CD14-positive monocyte (primary cell): ENCODE measurements at regions not wholly inside any gene's neighbourhood (a gene's known extent, or its start where the extent isn't known, plus 50 kb on each side); places are given as distances from the start of the nearest gene placed in this dataset.

Experiments
- DNase-seq, 3 donors: peaks; one replicate each; pipeline ENCODE4 v3.0.0-alpha.2; 2011 to 2022
- H2AFZ ChIP-seq: 2 replicates; pipeline ENCODE4 v1.6.0; 2012; ENCODE audit warnings: mild to moderate bottlenecking, low read depth, low read length, inconsistent platforms; ENCODE audit not compliant: insufficient read depth, poor library complexity, severe bottlenecking
- H3K27ac ChIP-seq, 2 donors: 1 replicate in 1 of 2; 2 replicates in 1 of 2; pipeline ENCODE4 v1.5.1; 2012 to 2013; ENCODE audit warnings: low read length in 2 of 2, control low read depth in 1 of 2, inconsistent platforms in 1 of 2, low read depth in 1 of 2, mild to moderate bottlenecking in 1 of 2
- H3K27me3 ChIP-seq, 2 donors: one replicate each; pipeline versions ENCODE4 v1.6.0 to v1.6.1; 2011 to 2013; ENCODE audit warnings: low read length in 2 of 2; ENCODE audit not compliant: control insufficient read depth in 2 of 2, insufficient read depth in 2 of 2
- H3K36me3 ChIP-seq, 2 donors: replicated peaks in 1 of 2; 1 replicate in 1 of 2; 2 replicates in 1 of 2; pipeline versions ENCODE4 v1.5.1 to v1.6.1; 2012 to 2013; ENCODE audit warnings: low read length in 2 of 2, control low read depth in 1 of 2, inconsistent platforms in 1 of 2, mild to moderate bottlenecking in 1 of 2; ENCODE audit not compliant: insufficient read depth in 2 of 2, control insufficient read depth in 1 of 2
- H3K4me1 ChIP-seq, 2 donors: 1 replicate in 1 of 2; 2 replicates in 1 of 2; pipeline versions ENCODE4 v1.5.1 to v1.6.1; 2012 to 2013; ENCODE audit warnings: low read length in 2 of 2, control low read depth in 1 of 2, inconsistent platforms in 1 of 2, mild to moderate bottlenecking in 1 of 2, moderate library complexity in 1 of 2; ENCODE audit not compliant: insufficient read depth in 2 of 2, control insufficient read depth in 1 of 2
- H3K4me2 ChIP-seq: replicated peaks from 2 replicates; pipeline ENCODE3; 2012; ENCODE audit warnings: low read length, moderate library complexity, mild to moderate bottlenecking; ENCODE audit not compliant: poor library complexity, severe bottlenecking; ENCODE audit errors: extremely low read depth
- H3K4me3 ChIP-seq, 3 experiments: fragments of 200-600 bp in 1 of 3; sonication (generic) in 1 of 3; replicated peaks in 1 of 3; 1 replicate in 2 of 3; 2 replicates in 1 of 3; pipeline ENCODE4 v1.5.1; 2011 to 2013; ENCODE audit warnings: low read length in 3 of 3, mild to moderate bottlenecking in 3 of 3, control low read depth in 2 of 3, low read depth in 2 of 3, inconsistent platforms in 1 of 3, moderate library complexity in 1 of 3
- H3K79me2 ChIP-seq: 2 replicates; pipeline ENCODE4 v1.6.0; 2012; ENCODE audit warnings: mild to moderate bottlenecking, control low read depth, inconsistent platforms, low read length, moderate library complexity; ENCODE audit not compliant: insufficient read depth
- H3K9ac ChIP-seq: 2 replicates; pipeline ENCODE4 v1.6.0; 2017; ENCODE audit warnings: low read length, mild to moderate bottlenecking; ENCODE audit not compliant: insufficient read depth, poor library complexity, severe bottlenecking
- H3K9me3 ChIP-seq, 2 donors: replicated peaks in 1 of 2; 1 replicate in 1 of 2; 2 replicates in 1 of 2; pipeline versions ENCODE4 v1.5.1 to v1.6.1; 2012 to 2013; ENCODE audit warnings: low read length in 2 of 2, control low read depth in 1 of 2; ENCODE audit not compliant: control insufficient read depth in 1 of 2, insufficient read depth in 1 of 2
- H4K20me1 ChIP-seq: 2 replicates; pipeline ENCODE4 v1.6.0; 2012; ENCODE audit warnings: mild to moderate bottlenecking, low read length, control low read depth, moderate library complexity; ENCODE audit not compliant: insufficient read depth
- H3K27ac Mint-ChIP-seq, 7 donors: one replicate each; pipeline ENCODE4 v1.8.0; 2020; ENCODE audit warnings: mild to moderate bottlenecking in 7 of 7, mixed read lengths in 7 of 7, moderate library complexity in 6 of 7, inconsistent platforms in 2 of 7
- H3K27me3 Mint-ChIP-seq, 3 donors: one replicate each; pipeline ENCODE4 v1.8.0; 2021 to 2022; ENCODE audit warnings: low read depth in 3 of 3, mild to moderate bottlenecking in 3 of 3, mixed read lengths in 3 of 3, moderate library complexity in 3 of 3, inconsistent platforms in 1 of 3
- H3K36me3 Mint-ChIP-seq, 2 donors: one replicate each; pipeline ENCODE4 v1.8.0; 2020; ENCODE audit warnings: mixed read lengths in 2 of 2, inconsistent platforms in 1 of 2, mild to moderate bottlenecking in 1 of 2
- H3K4me1 Mint-ChIP-seq: one replicate; pipeline ENCODE4 v1.8.0; 2020; ENCODE audit warnings: mild to moderate bottlenecking, mixed read lengths
- H3K4me3 Mint-ChIP-seq, 2 donors: one replicate each; pipeline ENCODE4 v1.8.0; 2020; ENCODE audit warnings: mild to moderate bottlenecking in 2 of 2, mixed read lengths in 2 of 2, moderate library complexity in 1 of 2
- H3K9me3 Mint-ChIP-seq, 7 donors: one replicate each; pipeline ENCODE4 v1.8.0; 2020 to 2022; ENCODE audit warnings: mixed read lengths in 7 of 7, mild to moderate bottlenecking in 6 of 7, moderate library complexity in 6 of 7, inconsistent platforms in 2 of 7
- WGBS: methylation state at CpG from one replicate; pipeline ENCODE4 v1.1.5; 2013; ENCODE audit warnings: missing lambda C conversion rate; ENCODE audit not compliant: insufficient coverage; 5-methylcytosine and 5-hydroxymethylcytosine counted together
- intact Hi-C, 2 donors: fragments of 100-400 bp; cut with micrococcal nuclease; formaldehyde crosslinking; loops; one replicate each; pipeline versions ENCODE4 v1.15.0 to v1.15.1; 2023
- TF ChIP-seq, protein P1 (sequence below): fragments of 200-600 bp; IDR thresholded peaks from one replicate; pipeline ENCODE4 v1.8.0; 2022; ENCODE audit warnings: antibody characterized with exemption, mild to moderate bottlenecking

DNA sequence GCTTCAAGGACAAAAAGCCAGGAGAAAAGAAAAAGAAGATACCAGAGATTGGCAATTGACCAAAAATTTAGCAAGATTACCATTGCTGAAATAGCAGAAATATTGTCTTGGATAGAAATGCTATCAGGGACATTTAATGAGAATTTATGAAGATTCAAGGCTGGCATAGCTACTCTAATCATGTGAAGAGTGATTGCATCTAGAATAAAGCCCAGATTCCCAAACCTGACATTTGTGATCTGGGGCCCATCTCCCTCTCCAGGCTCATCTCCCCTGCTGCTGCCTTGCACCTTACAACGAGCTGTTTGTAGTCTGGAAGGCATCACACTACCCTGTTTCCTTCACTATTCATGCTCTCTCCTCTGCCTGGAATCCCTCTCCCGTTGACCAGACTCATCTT is 114.5 kb downstream of the C9orf152 start:
- Mint-ChIP-seq H3K27me3 (peaks cover 0 to 2% (median 0%) of the 10 kb centered on the region in 3 donors), H3K9me3 (peaks cover 0 to 1% (median 0%) of the 10 kb centered on the region in 7 donors), H3K4me3 (no peak overlapping the region), H3K4me1 (peaks cover 19% of the 10 kb centered on the region), H3K36me3 (no peaks in the 10 kb centered on the region), H3K27ac (no peak overlapping the region)
- Histone ChIP-seq H3K9ac (no peak overlapping the region), H3K27me3 (no peaks in the 10 kb centered on the region), H3K9me3 (no peaks in the 10 kb centered on the region), H3K4me1 (peaks cover 13 to 21% of the 10 kb centered on the region in 2 donors), H3K36me3 (no peaks in the 10 kb centered on the region), H2AFZ (no peak overlapping the region), H3K4me3 (no peak overlapping the region), H3K27ac (no peak overlapping the region), H3K4me2 (no peak overlapping the region), H3K79me2 (peaks cover 70% of the 10 kb centered on the region), H4K20me1 (no peaks in the 10 kb centered on the region)
- intact Hi-C loops, result no loop called here
- TF ChIP-seq, protein P1, sequence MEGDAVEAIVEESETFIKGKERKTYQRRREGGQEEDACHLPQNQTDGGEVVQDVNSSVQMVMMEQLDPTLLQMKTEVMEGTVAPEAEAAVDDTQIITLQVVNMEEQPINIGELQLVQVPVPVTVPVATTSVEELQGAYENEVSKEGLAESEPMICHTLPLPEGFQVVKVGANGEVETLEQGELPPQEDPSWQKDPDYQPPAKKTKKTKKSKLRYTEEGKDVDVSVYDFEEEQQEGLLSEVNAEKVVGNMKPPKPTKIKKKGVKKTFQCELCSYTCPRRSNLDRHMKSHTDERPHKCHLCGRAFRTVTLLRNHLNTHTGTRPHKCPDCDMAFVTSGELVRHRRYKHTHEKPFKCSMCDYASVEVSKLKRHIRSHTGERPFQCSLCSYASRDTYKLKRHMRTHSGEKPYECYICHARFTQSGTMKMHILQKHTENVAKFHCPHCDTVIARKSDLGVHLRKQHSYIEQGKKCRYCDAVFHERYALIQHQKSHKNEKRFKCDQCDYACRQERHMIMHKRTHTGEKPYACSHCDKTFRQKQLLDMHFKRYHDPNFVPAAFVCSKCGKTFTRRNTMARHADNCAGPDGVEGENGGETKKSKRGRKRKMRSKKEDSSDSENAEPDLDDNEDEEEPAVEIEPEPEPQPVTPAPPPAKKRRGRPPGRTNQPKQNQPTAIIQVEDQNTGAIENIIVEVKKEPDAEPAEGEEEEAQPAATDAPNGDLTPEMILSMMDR, result no peak
- 93% methylated on average over 2 of the region's 2 CpGs for WGBS
- no peak for DNase-seq

DNA sequence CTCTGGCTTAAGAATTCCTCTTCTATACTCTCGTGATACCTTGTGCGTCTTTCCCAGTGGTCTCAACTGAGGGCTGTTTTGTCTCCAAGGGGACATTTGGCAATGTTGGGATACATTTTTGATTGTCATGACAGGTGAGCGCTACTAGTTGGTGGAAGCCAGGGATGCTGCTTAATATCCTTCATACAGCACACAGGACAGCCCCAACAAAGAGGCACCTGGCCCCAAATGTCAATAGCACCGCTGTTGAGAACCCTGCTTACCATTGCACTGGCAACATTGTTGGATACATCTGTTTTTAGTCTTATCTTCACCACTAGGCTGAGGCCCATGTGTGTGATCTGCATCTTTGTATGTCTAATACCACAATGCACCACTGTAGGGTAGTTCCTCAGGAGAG is 114.1 kb downstream of the C9orf152 start:
- H3K4me1 ChIP-seq, result peaks cover 17 to 25% of the 10 kb centered on the region in 2 donors
- DNase-seq, result no peak
- H3K9ac ChIP-seq, result no peak overlapping the region
- H3K4me3 ChIP-seq, result no peak overlapping the region
- H3K9me3 ChIP-seq, result no peaks in the 10 kb centered on the region
- H3K27me3 ChIP-seq, result no peaks in the 10 kb centered on the region
- H3K27ac ChIP-seq, result no peak overlapping the region
- H3K27ac Mint-ChIP-seq, result no peak overlapping the region
- H3K36me3 ChIP-seq, result no peaks in the 10 kb centered on the region
- no peak overlapping the region for H3K4me3 Mint-ChIP-seq
- H3K36me3 Mint-ChIP-seq, result no peaks in the 10 kb centered on the region
- TF ChIP-seq, protein P1, result no peak
- no peak overlapping the region for H3K4me2 ChIP-seq
- no peak overlapping the region for H2AFZ ChIP-seq
- H3K9me3 Mint-ChIP-seq, result peaks cover 0 to 1% (median 0%) of the 10 kb centered on the region in 7 donors
- H4K20me1 ChIP-seq, result no peaks in the 10 kb centered on the region
- H3K4me1 Mint-ChIP-seq, result peaks cover 23% of the 10 kb centered on the region
- intact Hi-C loops, result no loop called here
- peaks cover 68% of the 10 kb centered on the region for H3K79me2 ChIP-seq
- WGBS, result no CpG with 5 or more reads among the region's 4 CpGs
- peaks cover 0 to 2% (median 0%) of the 10 kb centered on the region in 3 donors for H3K27me3 Mint-ChIP-seq
